Esophagus squamous epithelium (tissue), 4 donors: ENCODE measurements at regions not wholly inside any gene's neighbourhood (a gene's known extent, or its start where the extent isn't known, plus 50 kb on each side); places are given as distances from the start of the nearest gene placed in this dataset.

Source experiments
- POLR2A ChIP-seq, 4 donors: fragments of 450-650 bp; IDR thresholded peaks; one replicate each; pipeline ENCODE4 v1.6.1; 2017; ENCODE audit warnings: antibody characterized with exemption in 4 of 4, mild to moderate bottlenecking in 4 of 4, moderate library complexity in 3 of 4
- TF ChIP-seq, protein P1 (sequence below), 6 experiments: fragments of 450-650 bp in 4 of 6; fragments of 200-600 bp in 2 of 6; sonication (generic) in 2 of 6; IDR thresholded peaks; one replicate each; pipeline ENCODE4 v1.5.1; 2016 to 2019; ENCODE audit warnings: antibody characterized with exemption in 6 of 6, mild to moderate bottlenecking in 4 of 6, moderate library complexity in 4 of 6

GRCh38 chr2:139609109-139609508, 828.9 kb upstream of the NXPH2 start:
- TF ChIP-seq, protein P1, sequence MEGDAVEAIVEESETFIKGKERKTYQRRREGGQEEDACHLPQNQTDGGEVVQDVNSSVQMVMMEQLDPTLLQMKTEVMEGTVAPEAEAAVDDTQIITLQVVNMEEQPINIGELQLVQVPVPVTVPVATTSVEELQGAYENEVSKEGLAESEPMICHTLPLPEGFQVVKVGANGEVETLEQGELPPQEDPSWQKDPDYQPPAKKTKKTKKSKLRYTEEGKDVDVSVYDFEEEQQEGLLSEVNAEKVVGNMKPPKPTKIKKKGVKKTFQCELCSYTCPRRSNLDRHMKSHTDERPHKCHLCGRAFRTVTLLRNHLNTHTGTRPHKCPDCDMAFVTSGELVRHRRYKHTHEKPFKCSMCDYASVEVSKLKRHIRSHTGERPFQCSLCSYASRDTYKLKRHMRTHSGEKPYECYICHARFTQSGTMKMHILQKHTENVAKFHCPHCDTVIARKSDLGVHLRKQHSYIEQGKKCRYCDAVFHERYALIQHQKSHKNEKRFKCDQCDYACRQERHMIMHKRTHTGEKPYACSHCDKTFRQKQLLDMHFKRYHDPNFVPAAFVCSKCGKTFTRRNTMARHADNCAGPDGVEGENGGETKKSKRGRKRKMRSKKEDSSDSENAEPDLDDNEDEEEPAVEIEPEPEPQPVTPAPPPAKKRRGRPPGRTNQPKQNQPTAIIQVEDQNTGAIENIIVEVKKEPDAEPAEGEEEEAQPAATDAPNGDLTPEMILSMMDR (IDR thresholded peaks at IDR 0.05), result no peak
- no peak for TF ChIP-seq POLR2A (IDR thresholded peaks at IDR 0.05)
